Trophoblast cell (in vitro differentiated cells and primary cell): ENCODE measurements at regions not wholly inside any gene's neighbourhood (a gene's known extent, or its start where the extent isn't known, plus 50 kb on each side); places are given as distances from the start of the nearest gene placed in this dataset.

Source experiments
- DNase-seq, 2 donors: peaks; one replicate each; pipeline ENCODE4 v3.0.0-alpha.2; 2016
- H2AFZ ChIP-seq: 2 replicates; pipeline ENCODE4 v1.6.1; 2013; ENCODE audit warnings: low read length, moderate library complexity, mild to moderate bottlenecking; ENCODE audit not compliant: insufficient read depth, poor library complexity
- H2AK5ac ChIP-seq: 2 replicates; pipeline ENCODE4 v1.6.1; 2013; ENCODE audit warnings: mild to moderate bottlenecking, low read length
- H2BK120ac ChIP-seq: 2 replicates; pipeline ENCODE4 v1.6.1; 2013; ENCODE audit warnings: low read length, mild to moderate bottlenecking, moderate library complexity; ENCODE audit not compliant: insufficient read depth, poor library complexity
- H2BK12ac ChIP-seq: 2 replicates; pipeline ENCODE4 v1.6.1; 2013; ENCODE audit warnings: mild to moderate bottlenecking, low read length, moderate library complexity
- H2BK5ac ChIP-seq: 2 replicates; pipeline ENCODE4 v1.6.1; 2013; ENCODE audit warnings: low read length, low read depth, moderate library complexity, mild to moderate bottlenecking; ENCODE audit not compliant: poor library complexity
- H3K14ac ChIP-seq: 2 replicates; pipeline ENCODE4 v1.6.1; 2013; ENCODE audit warnings: mild to moderate bottlenecking, low read length
- H3K18ac ChIP-seq: 2 replicates; pipeline ENCODE4 v1.6.1; 2013; ENCODE audit warnings: mild to moderate bottlenecking, low read length
- H3K23ac ChIP-seq: 2 replicates; pipeline ENCODE4 v1.6.1; 2013; ENCODE audit warnings: low read length
- H3K27ac ChIP-seq: 2 replicates; pipeline ENCODE4 v1.5.1; 2013; ENCODE audit warnings: low read depth, mild to moderate bottlenecking, inconsistent platforms, low read length, moderate library complexity
- H3K27me3 ChIP-seq: 2 replicates; pipeline ENCODE4 v1.6.1; 2013; ENCODE audit warnings: inconsistent platforms, mild to moderate bottlenecking, low read length, moderate library complexity; ENCODE audit not compliant: insufficient read depth
- H3K36me3 ChIP-seq, 2 experiments: 1 replicate in 1 of 2; 2 replicates in 1 of 2; pipeline ENCODE4 v1.6.1; 2013; ENCODE audit warnings: low read length in 2 of 2, mild to moderate bottlenecking in 2 of 2, moderate library complexity in 1 of 2; ENCODE audit not compliant: insufficient read depth in 2 of 2, control insufficient read depth in 1 of 2
- H3K4ac ChIP-seq: 2 replicates; pipeline ENCODE4 v1.6.1; 2013; ENCODE audit warnings: low read depth, mild to moderate bottlenecking, low read length, moderate library complexity
- H3K4me1 ChIP-seq, 2 experiments: 1 replicate in 1 of 2; 2 replicates in 1 of 2; pipeline ENCODE4 v1.6.1; 2013; ENCODE audit warnings: low read length in 2 of 2, mild to moderate bottlenecking in 2 of 2, moderate library complexity in 1 of 2; ENCODE audit not compliant: insufficient read depth in 2 of 2, control insufficient read depth in 1 of 2
- H3K4me2 ChIP-seq: 2 replicates; pipeline ENCODE4 v1.6.1; 2013; ENCODE audit warnings: inconsistent platforms, mild to moderate bottlenecking, low read length, moderate library complexity
- H3K4me3 ChIP-seq: 2 replicates; pipeline ENCODE4 v1.5.1; 2013; ENCODE audit warnings: mild to moderate bottlenecking, low read depth, low read length, inconsistent platforms
- H3K79me1 ChIP-seq: one replicate; pipeline ENCODE4 v1.6.1; 2013; ENCODE audit warnings: low read length
- H3K79me2 ChIP-seq: 2 replicates; pipeline ENCODE4 v1.6.1; 2013; ENCODE audit warnings: low read length, mild to moderate bottlenecking; ENCODE audit not compliant: control insufficient read depth, insufficient read depth, poor library complexity
- H3K9ac ChIP-seq: 2 replicates; pipeline ENCODE4 v1.6.1; 2013; ENCODE audit warnings: mild to moderate bottlenecking, low read length
- H3K9me3 ChIP-seq: 2 replicates; pipeline ENCODE4 v1.6.1; 2013; ENCODE audit warnings: low read depth, mild to moderate bottlenecking, control low read depth, inconsistent platforms, low read length; ENCODE audit not compliant: insufficient read depth
- H4K12ac ChIP-seq: 2 replicates; pipeline ENCODE4 v1.6.1; 2013; ENCODE audit warnings: low read depth, mild to moderate bottlenecking, low read length, moderate library complexity
- H4K8ac ChIP-seq: 2 replicates; pipeline ENCODE4 v1.6.1; 2013; ENCODE audit warnings: low read depth, mild to moderate bottlenecking, low read length, moderate library complexity
- H4K91ac ChIP-seq: one replicate; pipeline ENCODE4 v1.6.1; 2013; ENCODE audit warnings: low read depth, mild to moderate bottlenecking, low read length, moderate library complexity
- WGBS: extraction: QIAGEN DNeasy Blood & Tissue Kit; methylation state at CpG from one replicate; pipeline ENCODE4 v1.1.7; 2013; ENCODE audit warnings: missing lambda C conversion rate; ENCODE audit not compliant: insufficient read length, insufficient coverage; ENCODE audit errors: extremely low coverage; 5-methylcytosine and 5-hydroxymethylcytosine counted together

GRCh38 chr20:10978019-10978702, 304.4 kb upstream of the JAG1 start:
- Histone ChIP-seq H4K91ac (no peak overlapping the region), H3K18ac (no peak overlapping the region), H3K27ac (no peak overlapping the region), H3K36me3 (no peaks in the 10 kb centered on the region), H2BK12ac (no peak overlapping the region), H3K14ac (no peak overlapping the region), H2AK5ac (no peak overlapping the region), H4K12ac (no peak overlapping the region), H3K9ac (no peak overlapping the region), H3K27me3 (no peaks in the 10 kb centered on the region), H3K4ac (no peak overlapping the region), H2BK120ac (no peak overlapping the region), H3K4me1 (no peaks in the 10 kb centered on the region), H3K23ac (no peak overlapping the region), H3K9me3 (no peaks in the 10 kb centered on the region), H2AFZ (no peak overlapping the region), H3K4me2 (no peak overlapping the region), H2BK5ac (no peak overlapping the region), H3K4me3 (no peak overlapping the region), H4K8ac (no peak overlapping the region), H3K79me2 (no peaks in the 10 kb centered on the region), H3K79me1 (no peaks in the 10 kb centered on the region)
- no CpG with 5 or more reads among the region's 4 CpGs for WGBS
- DNase-seq, result no peak

DNA sequence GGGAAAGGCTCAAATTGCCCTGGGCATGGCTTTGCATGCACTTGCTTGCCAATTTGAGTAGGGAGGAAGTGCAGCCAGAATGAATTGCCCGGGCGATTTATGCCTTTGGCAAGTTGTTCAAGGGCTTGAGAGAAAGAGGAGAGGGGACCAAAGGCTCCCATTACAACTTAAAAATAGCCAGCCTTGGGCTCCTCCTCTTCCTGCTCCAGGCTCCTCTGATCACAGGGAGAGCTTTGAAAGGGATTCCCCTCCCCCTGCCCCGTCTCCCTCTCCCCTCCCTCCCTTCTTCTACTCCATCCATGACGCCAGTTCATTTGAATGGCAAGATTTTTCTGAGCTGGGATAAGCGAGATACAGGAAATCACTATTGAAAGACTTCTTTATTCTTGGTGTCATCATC, 304.9 kb upstream of the JAG1 start:
- Histone ChIP-seq H3K9ac (no peak overlapping the region), H3K4ac (no peak overlapping the region), H3K4me2 (no peak overlapping the region), H3K27me3 (no peaks in the 10 kb centered on the region), H3K27ac (no peak overlapping the region), H2AK5ac (no peak overlapping the region), H2BK120ac (no peak overlapping the region), H3K23ac (no peak overlapping the region), H3K79me1 (no peaks in the 10 kb centered on the region), H2AFZ (no peak overlapping the region), H3K18ac (no peak overlapping the region), H4K8ac (no peak overlapping the region), H4K91ac (no peak overlapping the region), H3K36me3 (no peaks in the 10 kb centered on the region), H2BK5ac (no peak overlapping the region), H4K12ac (no peak overlapping the region), H3K4me1 (no peaks in the 10 kb centered on the region), H3K79me2 (no peaks in the 10 kb centered on the region), H2BK12ac (no peak overlapping the region), H3K4me3 (no peak overlapping the region), H3K14ac (no peak overlapping the region), H3K9me3 (no peaks in the 10 kb centered on the region)
- no CpG with 5 or more reads among the region's 5 CpGs for WGBS
- DNase-seq, result no peak

- Histone ChIP-seq H3K36me3 (no peaks in the 10 kb centered on the region), H3K4me2 (no peak overlapping the region), H3K4me1 (no peaks in the 10 kb centered on the region), H3K27me3 (no peaks in the 10 kb centered on the region), H3K14ac (no peak overlapping the region), H2BK12ac (no peak overlapping the region), H3K23ac (no peak overlapping the region), H3K27ac (peak overlapping the region; percentile 52), H3K18ac (no peak overlapping the region), H2AK5ac (no peak overlapping the region), H2BK120ac (no peak overlapping the region), H3K4me3 (no peak overlapping the region), H4K12ac (no peak overlapping the region), H2AFZ (no peak overlapping the region), H2BK5ac (no peak overlapping the region), H3K9me3 (no peaks in the 10 kb centered on the region), H3K79me2 (no peaks in the 10 kb centered on the region), H4K8ac (no peak overlapping the region), H4K91ac (no peak overlapping the region), H3K79me1 (no peaks in the 10 kb centered on the region), H3K4ac (no peak overlapping the region), H3K9ac (no peak overlapping the region)
- WGBS, result no CpG with 5 or more reads among the region's 6 CpGs
- peak; percentile 71 to 84 for DNase-seq
Observed at GRCh38 chr20:10982692-10983091, 308.9 kb upstream of the JAG1 start.

DNA sequence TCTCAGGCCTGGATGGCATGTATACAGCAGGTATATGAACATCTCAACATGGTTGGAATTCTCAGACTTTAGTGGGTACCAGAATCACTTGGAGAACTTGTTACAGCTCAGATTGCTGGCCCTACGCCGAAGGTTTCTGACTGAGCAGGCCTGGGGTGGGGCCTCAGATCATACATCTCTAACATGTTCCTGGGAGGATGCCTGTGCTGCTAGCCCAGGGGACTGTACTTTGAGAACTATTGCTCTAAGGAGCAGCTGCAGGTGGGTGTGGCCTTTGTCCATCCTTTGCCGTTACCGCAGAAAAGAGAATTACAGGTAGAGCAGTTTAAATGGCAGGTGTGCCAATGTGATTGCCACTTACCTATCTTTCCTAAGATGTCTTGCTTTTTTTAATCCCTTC, 310.5 kb upstream of the JAG1 start:
- Histone ChIP-seq H3K14ac (no peak overlapping the region), H3K4me1 (no peaks in the 10 kb centered on the region), H3K27ac (no peak overlapping the region), H4K91ac (no peak overlapping the region), H2AK5ac (no peak overlapping the region), H2BK12ac (peak overlapping the region; percentile 27), H3K4ac (no peak overlapping the region), H2BK120ac (no peak overlapping the region), H3K9me3 (no peaks in the 10 kb centered on the region), H3K4me2 (no peak overlapping the region), H3K9ac (no peak overlapping the region), H3K36me3 (no peaks in the 10 kb centered on the region), H3K79me2 (no peaks in the 10 kb centered on the region), H2AFZ (no peak overlapping the region), H3K23ac (no peak overlapping the region), H3K79me1 (no peaks in the 10 kb centered on the region), H2BK5ac (no peak overlapping the region), H4K8ac (no peak overlapping the region), H3K18ac (no peak overlapping the region), H3K27me3 (no peaks in the 10 kb centered on the region), H3K4me3 (no peak overlapping the region), H4K12ac (no peak overlapping the region)
- WGBS, result no CpG with 5 or more reads among the region's 4 CpGs
- DNase-seq, result no peak
